ENCODE measurements at regions not wholly inside any gene's neighbourhood (a gene's known extent, or its start where the extent isn't known, plus 50 kb on each side); places are given as distances from the start of the nearest gene placed in this dataset.
"Not testable (repeated sequence)": the region's sequence is repeated elsewhere in the genome, so short reads cannot be mapped to it uniquely, and the experiment has no call there.

DNA sequence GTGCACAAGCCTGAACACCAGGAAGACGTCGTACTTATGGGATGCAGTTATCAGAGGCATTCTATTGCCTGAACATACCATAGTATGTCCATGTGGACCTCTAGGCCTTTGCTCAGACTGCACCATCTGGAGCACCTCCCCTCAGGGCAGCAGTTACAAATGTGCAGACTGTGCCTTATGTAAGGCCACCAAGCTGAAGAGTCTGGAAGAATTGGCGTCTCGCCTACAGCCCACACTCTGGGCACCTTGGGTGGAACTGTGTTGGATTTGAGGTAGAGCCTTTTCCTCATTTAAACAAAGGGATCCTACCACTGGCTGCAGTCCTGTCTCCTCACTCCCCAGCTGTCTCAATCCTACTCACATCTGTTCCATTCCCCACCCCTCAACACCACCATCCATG lies 204.3 kb upstream of the FRMD6 start:
- no peak for DNase-seq

DNA sequence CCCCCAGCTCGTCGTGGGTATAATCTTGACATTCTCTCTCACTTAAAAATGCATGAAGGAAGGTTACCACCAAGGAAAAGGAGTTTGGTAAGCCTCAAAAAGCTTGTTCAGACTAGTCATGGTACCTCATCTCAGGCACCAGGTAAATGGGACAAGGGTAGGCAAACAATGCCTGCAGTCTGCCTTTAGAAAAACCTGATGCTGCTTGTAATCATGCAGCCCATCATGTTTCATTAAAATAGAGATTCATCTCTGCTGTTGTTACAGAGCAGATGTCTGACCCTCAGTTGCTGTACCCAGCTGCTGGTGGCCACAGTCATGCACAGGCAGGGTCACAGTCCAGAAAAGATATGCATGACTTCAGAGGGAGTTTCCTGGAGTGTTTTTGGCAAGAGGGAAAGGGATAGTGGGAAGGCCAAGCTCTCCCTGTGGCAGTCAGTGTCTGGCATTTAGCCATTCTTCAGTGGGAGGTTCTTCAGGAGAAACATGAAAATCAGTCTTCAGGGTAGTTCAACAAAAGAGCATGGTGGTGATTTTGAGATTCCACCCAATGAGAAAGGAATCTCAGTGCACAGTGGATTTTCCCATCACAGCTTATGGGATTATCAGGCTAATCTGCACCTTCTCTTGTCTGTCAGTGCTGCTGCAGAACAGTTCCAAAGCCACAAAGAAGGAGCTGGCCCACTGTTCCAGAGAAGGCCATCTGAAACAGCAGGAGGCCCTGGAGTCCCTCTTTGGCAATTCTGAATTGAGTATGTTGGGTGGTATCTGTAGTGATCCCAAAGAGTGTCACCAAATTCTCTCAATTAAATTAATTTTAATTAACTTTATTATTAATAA lies 202.7 kb upstream of the FRMD6 start:
- peak; percentile 28 for DNase-seq

DNA sequence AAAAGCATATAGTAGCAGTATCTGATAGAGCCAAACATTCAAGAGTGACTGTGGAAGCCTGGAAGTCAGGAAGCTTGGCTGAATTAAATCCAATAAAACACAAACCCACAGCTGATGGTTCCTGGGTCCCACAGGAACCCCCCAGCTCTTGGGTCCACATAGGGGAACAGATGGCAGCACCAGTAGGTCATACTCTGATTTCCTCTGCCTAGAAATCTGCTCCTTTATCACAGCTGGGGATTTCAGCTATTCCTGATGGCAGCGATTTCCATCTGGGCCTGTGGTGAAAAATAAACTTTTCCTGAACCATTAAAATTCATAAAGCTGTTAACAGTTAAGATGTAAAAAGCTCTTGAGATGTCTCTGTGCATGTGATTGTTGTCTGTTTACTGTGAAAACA lies 202.0 kb upstream of the FRMD6 start:
- no peak for DNase-seq

DNA sequence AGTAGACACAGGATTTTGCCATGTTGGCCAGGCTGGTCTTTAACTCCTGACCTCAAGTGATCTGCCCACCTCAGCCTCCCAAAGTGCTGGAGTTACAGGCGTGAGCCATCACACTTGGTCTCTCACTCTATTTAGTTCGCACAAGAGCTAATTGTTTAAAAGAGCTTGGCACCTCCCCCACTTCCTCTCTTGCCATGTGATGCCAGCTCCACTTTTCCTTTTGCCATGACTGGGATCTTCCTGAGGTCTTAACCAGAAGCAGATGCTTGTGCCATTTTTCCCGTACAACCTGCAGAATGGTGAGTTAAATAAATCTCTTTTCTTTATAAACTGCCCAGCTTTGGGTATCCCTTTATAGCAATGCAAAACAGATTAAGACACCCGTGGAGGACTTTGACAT lies 200.1 kb upstream of the FRMD6 start:
- DNase-seq = no peak

DNA sequence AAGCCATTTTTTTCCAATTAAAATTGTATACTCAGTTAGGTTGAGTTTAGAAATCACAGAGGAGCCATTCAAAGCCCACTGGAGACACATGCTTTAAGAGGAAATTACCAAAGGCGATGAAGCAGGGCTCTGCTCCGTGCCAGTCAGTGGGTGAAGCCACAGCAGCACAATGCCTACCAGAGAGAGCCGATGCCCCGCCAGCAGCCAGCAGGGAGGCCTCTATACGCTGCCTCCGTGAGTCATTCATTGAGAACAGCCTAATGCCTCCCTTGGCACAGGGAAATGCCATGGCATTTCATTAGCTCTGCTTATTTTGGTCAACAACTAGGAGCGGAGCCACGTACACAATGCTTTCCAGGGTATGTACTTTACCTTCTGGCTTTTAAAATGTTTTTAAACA lies 197.8 kb upstream of the FRMD6 start:
- no peak for DNase-seq

DNA sequence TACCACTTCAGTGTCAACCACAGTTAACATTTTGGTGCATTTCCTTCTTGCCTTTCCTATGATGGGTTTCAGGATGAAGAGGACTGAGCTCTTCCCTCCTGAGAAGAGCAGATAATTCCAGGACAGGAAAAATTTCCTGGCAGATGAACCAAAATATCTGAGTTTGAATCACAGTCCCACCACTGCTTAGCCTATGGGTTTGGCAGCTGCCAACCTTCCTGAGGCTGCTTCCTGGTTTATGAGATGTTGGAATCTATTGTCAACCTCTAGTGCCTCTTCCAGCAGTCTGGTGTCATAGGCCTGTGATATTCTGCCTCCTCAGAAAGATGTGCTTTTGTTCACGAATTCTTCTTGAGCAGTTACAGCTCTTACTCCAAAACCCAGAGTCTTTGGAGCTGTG lies 197.4 kb upstream of the FRMD6 start:
- no peak for DNase-seq

DNA sequence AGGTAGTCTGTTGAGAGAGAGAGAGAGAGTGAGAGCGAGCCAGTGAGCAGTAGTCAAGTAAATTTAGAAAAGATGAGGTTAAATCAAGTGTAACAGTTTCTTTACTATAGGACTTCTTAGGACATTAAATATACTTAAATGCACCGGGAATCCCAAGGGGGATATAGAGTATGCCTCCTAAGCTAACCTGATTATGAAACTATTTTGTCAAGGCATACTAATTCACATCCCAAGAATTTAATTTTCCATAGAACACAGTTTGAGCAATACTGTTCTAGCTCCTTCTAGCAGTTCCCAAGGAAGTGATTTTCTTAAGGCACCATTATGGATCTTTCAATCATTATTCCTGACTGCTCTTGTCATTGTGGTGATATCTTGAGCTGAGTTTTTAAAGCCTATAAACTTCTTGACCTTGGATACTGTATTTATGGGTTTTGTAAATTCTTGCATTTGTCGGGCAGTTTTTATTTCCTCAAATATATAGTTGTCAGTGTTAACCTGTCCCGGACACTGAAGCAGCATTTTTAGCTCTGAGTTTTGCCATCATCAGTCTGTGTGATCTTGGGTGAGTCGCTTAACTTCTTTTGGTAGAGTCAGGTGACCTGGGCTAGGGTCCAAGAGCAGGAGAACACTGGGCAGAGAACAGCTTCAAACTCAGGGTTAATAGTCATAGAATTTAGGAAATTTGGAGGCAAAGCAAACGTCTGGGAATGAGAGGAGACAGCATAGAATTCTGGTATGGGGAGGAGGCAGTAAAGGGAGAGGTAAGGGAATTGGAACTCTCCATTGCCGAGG lies 196.5 kb upstream of the FRMD6 start:
- no peak for DNase-seq

DNA sequence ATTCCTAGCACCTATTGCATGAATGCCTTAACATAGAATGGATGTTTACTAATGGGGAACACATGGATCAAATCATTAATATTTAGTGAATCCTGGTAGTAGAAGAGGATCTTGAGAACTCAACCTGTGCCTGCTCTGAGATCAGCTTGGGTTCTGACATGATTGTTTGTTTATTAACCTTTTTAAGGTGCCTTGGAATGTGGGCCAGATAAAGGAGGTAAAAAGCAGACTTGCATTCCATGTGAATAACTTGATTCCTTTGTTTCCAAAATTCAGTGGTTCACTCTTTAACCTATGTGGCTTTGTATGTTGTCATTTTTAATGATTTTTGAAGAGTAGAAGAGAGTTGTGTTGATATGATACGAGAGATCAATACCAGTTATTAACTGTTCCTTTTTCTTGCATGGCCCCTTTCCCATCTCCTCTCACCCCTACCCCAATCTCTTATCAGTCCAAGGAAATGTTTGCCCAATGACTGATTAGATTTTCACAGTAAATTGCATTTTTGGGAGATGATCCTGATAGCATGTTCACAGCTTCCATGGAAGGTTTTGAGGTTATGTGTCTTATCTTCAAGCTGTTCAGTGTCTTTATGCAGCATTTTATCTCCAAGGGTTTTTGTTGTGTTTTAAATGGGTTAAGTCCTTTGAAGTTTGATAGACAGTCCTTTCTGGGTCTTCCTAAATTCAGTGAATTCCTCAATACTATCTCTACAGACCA lies 193.7 kb upstream of the FRMD6 start:
- DNase-seq = no peak

DNA sequence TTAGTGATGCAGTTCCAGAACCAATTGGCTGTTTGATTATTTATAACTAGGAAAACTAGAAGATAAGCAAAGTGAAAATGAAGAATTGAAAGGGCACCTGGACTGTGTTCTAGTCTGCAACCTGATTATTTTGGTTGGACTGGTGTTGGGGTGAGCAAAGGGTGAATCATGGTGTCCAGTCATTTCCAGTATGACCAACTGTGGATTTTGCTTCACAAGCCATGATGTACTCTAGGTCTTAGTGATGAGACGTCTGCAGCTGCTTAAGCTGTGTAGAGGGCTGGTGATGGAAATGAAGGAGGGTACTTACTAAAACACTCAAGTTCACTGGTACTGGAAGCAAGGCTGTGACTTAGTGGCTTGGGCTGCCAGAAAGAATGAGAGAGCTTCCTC lies 193.2 kb upstream of the FRMD6 start:
- no peak for DNase-seq

DNA sequence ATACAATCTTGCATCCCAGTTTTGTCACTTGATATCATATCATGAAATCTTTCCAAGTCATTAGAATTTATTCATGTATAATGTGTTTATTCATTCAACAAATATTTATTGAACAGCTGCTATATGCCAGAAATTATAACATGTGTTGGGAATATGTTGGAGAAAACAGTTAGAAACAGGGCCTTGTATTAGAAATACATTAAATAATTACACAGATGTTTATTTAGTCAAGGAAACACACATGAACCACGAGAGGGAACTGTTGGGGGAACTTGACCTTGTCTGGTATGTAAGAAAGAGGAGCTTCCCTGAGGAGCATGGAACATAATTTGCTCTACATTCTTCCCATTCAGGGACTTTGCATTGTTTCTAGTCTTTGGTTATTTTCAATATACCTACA lies 191.7 kb upstream of the FRMD6 start:
- no peak for DNase-seq

DNA sequence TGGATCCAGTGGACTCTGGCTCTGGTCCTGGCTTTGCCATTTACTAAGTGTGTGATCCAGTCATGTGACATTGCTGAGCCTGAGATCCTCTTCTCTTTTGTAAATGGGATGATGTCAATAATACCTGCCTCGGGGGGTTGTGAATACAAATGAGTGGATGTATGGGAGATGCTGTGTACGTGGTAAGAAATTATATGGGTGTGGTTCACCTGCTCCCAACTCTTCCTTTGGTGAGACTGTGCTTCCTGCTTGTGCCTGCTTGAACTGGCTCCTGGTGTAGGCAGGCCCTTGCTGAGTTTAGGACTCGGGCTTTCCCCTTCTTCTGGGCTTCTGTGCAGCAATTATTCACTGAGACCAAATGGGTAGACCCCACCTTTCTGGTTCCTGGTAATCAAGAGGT lies 189.5 kb upstream of the FRMD6 start:
- no peak for DNase-seq

DNA sequence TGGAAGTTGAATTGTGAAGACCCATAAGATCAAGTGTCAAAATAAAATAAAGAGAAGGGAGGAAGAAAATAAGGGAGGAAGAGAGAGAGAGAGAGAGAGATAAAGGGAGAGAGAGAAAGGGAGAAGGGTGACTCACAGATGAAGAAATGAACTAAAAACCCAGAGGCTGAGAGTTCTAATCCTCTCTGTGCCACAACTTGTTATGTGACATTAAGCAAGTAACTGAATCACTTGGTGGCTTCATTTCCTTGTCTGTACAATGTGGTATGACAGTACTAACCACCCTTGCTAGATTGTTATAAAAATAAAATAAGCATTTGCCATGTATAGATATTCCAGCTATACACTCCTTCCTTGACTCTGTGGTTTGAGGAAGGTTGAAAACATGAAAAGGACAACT lies 189.0 kb upstream of the FRMD6 start:
- DNase-seq = no peak

DNA sequence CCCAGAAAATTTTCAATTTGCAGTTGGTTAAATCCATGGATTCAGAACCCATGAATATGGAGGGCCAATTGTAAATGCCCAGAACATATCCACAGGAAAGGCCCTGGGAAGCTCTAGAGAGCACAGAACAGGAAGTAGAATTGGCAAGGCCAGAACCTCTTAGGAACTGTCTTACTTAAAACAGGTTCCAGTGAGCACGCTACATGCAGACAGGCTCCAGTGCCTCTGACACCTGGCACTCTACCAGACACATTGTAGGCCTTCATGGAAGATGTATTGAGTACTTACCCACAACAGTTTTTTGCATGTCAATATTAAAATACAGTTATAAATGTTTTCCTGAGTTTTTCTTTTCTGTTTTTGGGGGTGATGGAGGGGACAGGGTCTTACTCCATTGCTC lies 188.2 kb upstream of the FRMD6 start:
- DNase-seq = no peak

DNA sequence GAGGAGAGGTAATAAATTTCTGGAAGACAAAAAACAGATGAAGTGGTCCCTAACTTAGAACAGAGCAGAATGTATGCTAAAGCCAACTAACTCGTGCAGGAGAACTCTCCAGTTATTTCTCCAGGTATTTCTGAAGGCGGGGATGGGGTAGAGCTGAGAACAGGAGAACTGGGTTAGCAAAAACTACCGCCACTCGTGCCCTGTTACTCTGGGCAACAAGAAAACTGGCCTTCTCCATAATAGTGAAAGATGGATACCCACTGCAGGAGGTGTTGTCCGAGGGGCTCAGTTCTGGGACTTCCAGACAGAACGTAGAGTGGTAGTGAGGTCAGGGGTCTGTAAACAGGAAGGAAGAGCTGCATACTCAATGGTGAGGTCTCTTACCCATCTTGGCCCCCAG lies 187.3 kb upstream of the FRMD6 start:
- DNase-seq = no peak

DNA sequence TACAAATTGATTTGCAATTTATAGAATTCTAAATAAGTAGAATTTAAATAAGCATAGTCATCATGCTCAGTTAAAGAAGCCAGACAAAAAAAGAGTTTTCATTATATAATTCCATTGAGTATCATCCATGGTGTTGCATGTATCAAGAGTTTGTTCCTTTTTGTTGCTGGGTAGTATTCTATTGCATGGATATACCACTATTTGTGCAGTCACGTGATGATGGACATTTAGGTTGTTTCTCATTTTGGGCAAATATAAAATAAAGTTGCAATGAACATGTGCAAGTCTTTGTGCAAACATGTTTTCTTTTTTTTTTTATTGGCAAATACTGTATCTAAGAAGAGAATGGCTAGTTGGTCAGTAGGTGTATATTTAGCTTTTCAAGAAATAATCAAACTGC lies 186.2 kb upstream of the FRMD6 start:
- no peak for DNase-seq

DNA sequence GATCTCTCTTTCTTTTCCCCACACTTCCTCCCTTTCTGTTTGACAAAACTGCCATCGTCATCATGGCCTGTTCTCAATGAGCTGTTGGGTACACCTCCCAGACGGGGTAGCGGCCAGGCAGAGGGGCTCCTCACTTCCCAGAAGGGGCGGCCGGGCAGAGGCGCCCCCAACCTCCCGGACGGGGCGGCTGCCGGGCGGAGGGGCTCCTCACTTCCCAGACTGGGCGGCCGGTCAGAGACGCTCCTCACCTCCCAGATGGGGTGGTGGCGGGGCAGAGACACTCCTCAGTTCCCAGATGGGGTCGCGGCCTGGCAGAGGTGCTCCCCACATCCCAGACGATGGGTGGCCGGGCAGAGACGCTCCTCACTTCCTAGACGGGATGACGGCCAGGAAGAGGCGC lies 184.3 kb upstream of the FRMD6 start:
- not testable (repeated sequence) for DNase-seq

DNA sequence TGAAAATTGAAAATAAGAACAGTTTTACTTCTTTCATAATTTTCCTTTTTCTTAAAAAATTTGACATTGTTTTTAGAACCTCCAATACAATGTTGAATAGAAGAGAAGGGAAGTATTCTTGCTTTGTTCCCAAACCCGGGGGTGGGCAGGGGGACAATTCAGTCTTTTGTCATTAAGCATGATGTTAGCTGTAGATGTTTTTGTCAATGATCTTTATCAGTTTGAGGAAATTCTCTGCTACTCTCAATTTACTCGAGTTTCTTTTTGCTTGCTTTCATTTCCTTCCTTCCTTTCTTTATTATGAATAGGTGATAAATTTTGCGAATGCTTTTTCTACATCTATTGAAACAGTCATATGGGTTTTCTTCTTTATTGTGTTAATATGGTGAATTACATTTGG lies 183.2 kb upstream of the FRMD6 start:
- no peak for DNase-seq

DNA sequence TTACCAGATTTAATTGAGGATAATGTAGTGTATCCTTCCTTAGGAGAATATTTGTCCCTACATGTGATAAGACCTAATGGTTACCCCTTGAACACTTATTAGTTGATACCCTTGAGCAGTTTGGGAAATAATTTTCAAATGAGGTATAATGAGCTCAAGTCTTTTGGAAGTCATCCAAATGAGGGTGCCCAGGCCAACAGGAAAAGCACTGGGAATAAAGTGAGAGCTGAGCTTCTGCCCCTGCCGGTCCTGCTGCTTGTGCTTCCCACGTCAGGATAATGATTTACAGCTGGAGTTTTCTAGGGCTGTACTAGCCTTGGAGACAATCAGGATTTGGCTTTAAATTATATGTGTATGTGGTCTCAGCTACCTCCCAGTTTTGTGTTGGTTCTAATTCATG lies 178.8 kb upstream of the FRMD6 start:
- peak; percentile 30 for DNase-seq

DNA sequence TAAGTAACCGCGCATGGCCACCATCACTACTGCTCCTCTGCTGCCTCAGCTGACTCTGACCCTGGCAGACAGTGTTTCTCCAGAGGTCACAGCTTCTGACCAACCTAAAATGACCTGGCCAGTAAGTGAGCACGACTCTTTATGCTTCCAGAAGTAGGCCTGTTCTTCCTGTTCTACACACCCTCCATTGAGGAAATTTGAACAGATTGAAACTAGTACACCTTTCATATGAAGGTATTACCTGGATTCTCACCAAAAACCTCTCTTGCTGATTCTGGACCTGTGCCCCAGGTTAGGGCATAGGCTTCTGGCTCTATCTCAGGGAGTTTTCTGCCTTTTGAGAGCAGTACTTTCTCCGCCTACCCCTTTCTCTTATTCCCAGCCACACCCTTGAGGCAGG lies 178.4 kb upstream of the FRMD6 start:
- DNase-seq = no peak

DNA sequence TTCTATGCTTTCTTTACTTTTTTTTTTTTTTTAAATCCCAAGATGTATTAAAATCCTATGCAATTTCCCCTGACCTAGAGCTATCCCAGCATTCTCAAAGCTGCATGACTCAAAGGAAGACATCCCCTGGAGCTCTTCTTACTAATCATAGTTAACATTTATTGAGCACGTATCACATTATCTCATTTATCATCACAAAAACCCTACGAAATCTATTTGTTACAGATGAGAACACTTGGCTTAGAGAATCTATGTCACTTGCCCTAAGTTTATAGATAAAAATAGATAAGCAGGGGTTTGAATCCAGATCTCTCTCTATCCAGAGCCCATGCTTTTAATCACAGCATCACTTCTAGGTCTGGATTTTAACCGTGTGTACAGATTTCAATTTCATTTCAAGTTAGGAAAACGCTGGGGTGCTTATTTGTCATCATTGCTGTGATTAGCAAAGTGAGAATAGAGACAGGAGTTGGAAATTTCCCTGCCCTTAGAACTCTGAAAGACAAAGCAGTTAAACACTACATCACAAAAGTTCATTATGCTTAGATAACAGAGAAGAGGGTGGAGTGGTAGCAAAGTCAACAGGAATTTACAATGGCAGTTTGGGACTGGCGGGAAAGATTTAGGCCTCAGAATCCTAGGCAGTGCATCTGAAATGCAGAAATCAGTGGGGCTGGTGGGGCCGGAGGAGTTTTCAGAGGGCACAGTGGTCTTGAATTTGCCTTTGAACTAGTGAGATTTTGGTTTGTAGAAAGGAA lies 177.7 kb upstream of the FRMD6 start:
- DNase-seq = no peak

DNA sequence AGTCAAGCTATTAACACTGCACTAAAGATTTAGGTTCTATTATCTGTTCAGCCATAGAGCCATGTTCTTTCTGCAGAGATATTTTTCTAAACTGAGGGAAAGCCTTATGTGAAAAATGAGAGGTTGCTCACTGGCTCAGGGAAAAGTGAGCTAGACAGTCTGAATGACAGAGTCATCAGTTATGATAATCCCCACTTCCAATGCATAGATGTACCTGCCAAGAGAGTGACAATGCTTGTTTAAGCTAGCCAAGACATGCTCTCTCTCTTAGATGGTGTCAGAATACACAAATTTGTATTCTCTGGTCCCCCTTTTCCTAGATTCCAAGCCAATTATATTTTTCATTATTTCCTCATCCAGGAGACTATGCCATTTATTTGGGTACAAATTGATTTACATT lies 176.9 kb upstream of the FRMD6 start:
- no peak for DNase-seq

DNA sequence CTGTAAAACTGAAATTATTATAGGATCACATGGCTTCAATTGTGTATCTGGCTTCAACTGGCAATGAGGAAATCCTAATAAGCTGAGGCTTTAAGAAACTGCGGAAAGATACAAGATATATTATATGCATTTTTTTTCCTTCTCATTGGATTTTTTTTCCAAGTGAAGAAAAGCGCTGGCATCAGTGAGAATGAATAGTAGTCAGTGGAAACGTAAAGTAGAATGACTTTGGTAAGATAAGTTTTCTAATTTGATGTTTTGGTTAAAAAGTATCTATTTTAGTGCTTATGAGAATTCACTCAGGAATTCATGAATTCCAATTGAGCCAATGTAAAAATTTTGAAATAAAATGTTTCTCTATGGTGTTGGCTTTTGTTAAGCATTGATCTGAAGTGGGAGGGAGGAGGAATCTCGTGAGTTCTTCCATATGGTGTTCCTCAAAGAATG lies 173.5 kb upstream of the FRMD6 start:
- no peak for DNase-seq
